Stomach (tissue), 8 donors: ENCODE measurements at regions not wholly inside any gene's neighbourhood (a gene's known extent, or its start where the extent isn't known, plus 50 kb on each side); places are given as distances from the start of the nearest gene placed in this dataset.

Experiments used
- DNase-seq, 2 donors: peaks; one replicate each; pipeline versions ENCODE4 v3.0.0 to v3.0.0-alpha.2; 2013 to 2019
- H3K27ac ChIP-seq, 5 donors: fragments of 200-600 bp in 4 of 5; sonication (generic) in 4 of 5; one replicate each; pipeline ENCODE4 v1.5.1; 2013 to 2019; ENCODE audit warnings: mild to moderate bottlenecking in 1 of 5, moderate library complexity in 1 of 5
- H3K27me3 ChIP-seq, 3 donors: fragments of 200-600 bp; sonication (generic); one replicate each; pipeline ENCODE4 v1.5.1; 2017 to 2019; ENCODE audit warnings: mixed run types in 1 of 3
- H3K36me3 ChIP-seq, 4 donors: fragments of 200-600 bp; sonication (generic); 1 replicate in 3 of 4; 2 replicates in 1 of 4; pipeline ENCODE4 v1.5.1; 2016 to 2019
- H3K4me1 ChIP-seq, 4 donors: fragments of 200-600 bp; sonication (generic); one replicate each; pipeline ENCODE4 v1.5.1; 2016 to 2019
- H3K4me3 ChIP-seq, 4 donors: fragments of 200-600 bp; sonication (generic) in 3 of 4; one replicate each; pipeline ENCODE4 v1.5.1; 2016 to 2019; ENCODE audit warnings: mild to moderate bottlenecking in 1 of 4
- H3K9me3 ChIP-seq, 4 donors: fragments of 200-600 bp; sonication (generic); one replicate each; pipeline ENCODE4 v1.5.1; 2016 to 2019
- CTCF ChIP-seq, 7 experiments: fragments of 450-650 bp in 4 of 7; fragments of 200-600 bp in 3 of 7; sonication (generic) in 3 of 7; IDR thresholded peaks; one replicate each; pipeline ENCODE4 v1.5.1; 2016 to 2019; ENCODE audit warnings: antibody characterized with exemption in 7 of 7, control low read depth in 2 of 7, mild to moderate bottlenecking in 1 of 7
- EP300 ChIP-seq: sonication (generic); formaldehyde crosslinking; IDR thresholded peaks from one replicate; pipeline ENCODE4 v1.6.1; 2017; ENCODE audit warnings: antibody characterized with exemption
- POLR2A ChIP-seq, 4 donors: fragments of 450-650 bp; IDR thresholded peaks; one replicate each; pipeline ENCODE4 v1.6.1; 2016; ENCODE audit warnings: antibody characterized with exemption in 4 of 4, control low read depth in 2 of 4, mild to moderate bottlenecking in 1 of 4, moderate library complexity in 1 of 4
- POLR2AphosphoS5 ChIP-seq, 3 donors: sonication (generic); formaldehyde crosslinking; IDR thresholded peaks; one replicate each; pipeline ENCODE4 v1.6.1; 2016; ENCODE audit warnings: antibody characterized with exemption in 3 of 3
- WGBS, 5 donors: extraction: QIAGEN DNeasy Blood & Tissue Kit in 3 of 5; methylation state at CpG; one replicate each; pipeline versions ENCODE4 v1.1.5 to v1.1.7; 2013 to 2018; 5-methylcytosine and 5-hydroxymethylcytosine counted together
- intact Hi-C: fragments of 100-400 bp; cut with DNase I; formaldehyde crosslinking; loops from one replicate; pipeline ENCODE4 v1.15.1; 2023; ENCODE audit warnings: low total_unique reads
- donor health status: healthy with polysubstance abuse.
- donor health status: Bipolar disorder and iron deficiency.
- donor health status: healthy.

GRCh38 chr10:10680496-10680895 is 337.2 kb upstream of the CELF2 start:
- intact Hi-C loops, result no loop called here
- Histone ChIP-seq H3K4me1 (no peaks in the 10 kb centered on the region), H3K27ac (no peak overlapping the region), H3K27me3 (no peaks in the 10 kb centered on the region), H3K36me3 (no peaks in the 10 kb centered on the region), H3K9me3 (no peaks in the 10 kb centered on the region), H3K4me3 (no peak overlapping the region)
- DNase-seq, result peak in 1 of 2 donors; percentile 60
- TF ChIP-seq POLR2A (IDR thresholded peaks at IDR 0.05) (no peak), POLR2AphosphoS5 (IDR thresholded peaks at IDR 0.05) (peak in 1 of 3 donors; percentile 47)
- WGBS, 5 donors, result 29 to 47% (median 36%) methylated on average over 5 of the region's 5 CpGs

- 60 to 91% (median 72%) methylated on average over 4 of the region's 4 CpGs for WGBS, 5 donors
- H3K9me3 ChIP-seq, result no peaks in the 10 kb centered on the region
- DNase-seq, result no peak
- no peaks in the 10 kb centered on the region for H3K36me3 ChIP-seq
- no peak overlapping the region for H3K4me3 ChIP-seq
- no peaks in the 10 kb centered on the region for H3K27me3 ChIP-seq
- TF ChIP-seq POLR2A (IDR thresholded peaks at IDR 0.05) (no peak), EP300 (no peak), CTCF (IDR thresholded peaks at IDR 0.05) (no peak), POLR2AphosphoS5 (IDR thresholded peaks at IDR 0.05) (no peak)
- H3K27ac ChIP-seq, result no peak overlapping the region
- H3K4me1 ChIP-seq, result no peaks in the 10 kb centered on the region
- intact Hi-C loops, result no loop called here
These were observed 332.7 kb upstream of the CELF2 start for GRCh38 chr10:10684972-10685371.

GRCh38 chr10:10685566-10685965 is 332.1 kb upstream of the CELF2 start:
- intact Hi-C loops, result no loop called here
- WGBS, 5 donors, result 73 to 89% (median 85%) methylated on average over 1 of the region's 1 CpG
- no peak overlapping the region for H3K27ac ChIP-seq
- H3K4me3 ChIP-seq, result no peak overlapping the region
- H3K27me3 ChIP-seq, result no peaks in the 10 kb centered on the region
- H3K4me1 ChIP-seq, result no peaks in the 10 kb centered on the region
- TF ChIP-seq POLR2AphosphoS5 (IDR thresholded peaks at IDR 0.05) (no peak), POLR2A (IDR thresholded peaks at IDR 0.05) (no peak), EP300 (no peak), CTCF (IDR thresholded peaks at IDR 0.05) (no peak)
- H3K9me3 ChIP-seq, result no peaks in the 10 kb centered on the region
- H3K36me3 ChIP-seq, result no peaks in the 10 kb centered on the region
- DNase-seq, result no peak

GRCh38 chr10:10687751-10688150 is 329.9 kb upstream of the CELF2 start:
- TF ChIP-seq EP300 (no peak), CTCF (IDR thresholded peaks at IDR 0.05) (no peak), POLR2A (IDR thresholded peaks at IDR 0.05) (no peak), POLR2AphosphoS5 (IDR thresholded peaks at IDR 0.05) (no peak)
- intact Hi-C loops, result no loop called here
- WGBS, 5 donors, result 46 to 64% (median 53%) methylated on average over 4 of the region's 4 CpGs
- no peaks in the 10 kb centered on the region for H3K9me3 ChIP-seq
- no peaks in the 10 kb centered on the region for H3K36me3 ChIP-seq
- H3K4me3 ChIP-seq, result no peak overlapping the region
- H3K27me3 ChIP-seq, result no peaks in the 10 kb centered on the region
- H3K27ac ChIP-seq, result no peak overlapping the region
- DNase-seq, result no peak
- H3K4me1 ChIP-seq, result no peaks in the 10 kb centered on the region

GRCh38 chr10:10699427-10699826 is 318.2 kb upstream of the CELF2 start:
- no peak for DNase-seq
- no peak overlapping the region for H3K4me3 ChIP-seq
- H3K27me3 ChIP-seq, result no peaks in the 10 kb centered on the region
- WGBS, 5 donors, result 24 to 41% (median 33%) methylated on average over 3 of the region's 3 CpGs
- H3K9me3 ChIP-seq, result peaks cover 0 to 3% (median 0%) of the 10 kb centered on the region in 4 donors
- intact Hi-C loops, result no loop called here
- no peaks in the 10 kb centered on the region for H3K4me1 ChIP-seq
- TF ChIP-seq CTCF (IDR thresholded peaks at IDR 0.05) (no peak), POLR2AphosphoS5 (IDR thresholded peaks at IDR 0.05) (no peak), EP300 (no peak), POLR2A (IDR thresholded peaks at IDR 0.05) (no peak)
- H3K27ac ChIP-seq, result no peak overlapping the region
- no peaks in the 10 kb centered on the region for H3K36me3 ChIP-seq
